NCI-H2107 treated with DMSO at 0.1 percent for 48 hours (cell line): ENCODE measurements at regions not wholly inside any gene's neighbourhood (a gene's known extent, or its start where the extent isn't known, plus 50 kb on each side); places are given as distances from the start of the nearest gene placed in this dataset.

Source experiments
- DNase-seq: peaks from one replicate; lab custom pipeline; 2025; ENCODE audit not compliant: unreplicated experiment; lab: John Stamatoyannopoulos, UW

- no peak for DNase-seq
Observed at GRCh38 chr1:235925016-235925415, 58.3 kb upstream of the LYST start.

GRCh38 chr1:235923466-235924021 is 56.8 kb upstream of the LYST start:
- peak; percentile 99 for DNase-seq

- DNase-seq, result no peak
Observed at GRCh38 chr1:235920596-235921375, 54.1 kb upstream of the LYST start.

GRCh38 chr1:235919833-235920441 is 53.2 kb upstream of the LYST start:
- no peak for DNase-seq

GRCh38 chr1:235919127-235919832 is 52.6 kb upstream of the LYST start:
- DNase-seq, result no peak

GRCh38 chr1:235918465-235918864 is 51.8 kb upstream of the LYST start:
- DNase-seq, result no peak

GRCh38 chr1:235918032-235918431 is 51.3 kb upstream of the LYST start:
- no peak for DNase-seq

GRCh38 chr1:235917267-235917811 is 50.6 kb upstream of the LYST start:
- DNase-seq, result no peak
